Adrenal gland (tissue), 5 donors: ENCODE measurements at regions not wholly inside any gene's neighbourhood (a gene's known extent, or its start where the extent isn't known, plus 50 kb on each side); places are given as distances from the start of the nearest gene placed in this dataset.

Experiments
- CTCF ChIP-seq, 6 experiments: fragments of 450-650 bp in 4 of 6; fragments of 200-600 bp in 2 of 6; sonication (generic) in 1 of 6; IDR thresholded peaks; 1 replicate in 5 of 6; 2 replicates in 1 of 6; pipeline versions ENCODE4 v1.5.1 to v1.8.0; 2016 to 2021; ENCODE audit warnings: antibody characterized with exemption in 6 of 6, mild to moderate bottlenecking in 2 of 6, moderate library complexity in 1 of 6
- POLR2A ChIP-seq, 2 donors: fragments of 450-650 bp; IDR thresholded peaks; one replicate each; pipeline ENCODE4 v1.6.1; 2017; ENCODE audit warnings: antibody characterized with exemption in 2 of 2, mild to moderate bottlenecking in 2 of 2, moderate library complexity in 1 of 2
- donor health status: DM: no; HTN: no; CAD: no.

- no peak for TF ChIP-seq POLR2A (IDR thresholded peaks at IDR 0.05)
- no peak for TF ChIP-seq CTCF (IDR thresholded peaks at IDR 0.05)
Observed at GRCh38 chr3:71876135-71877105, 91.5 kb upstream of the PROK2 start.
